H9 (cell line): ENCODE measurements at regions not wholly inside any gene's neighbourhood (a gene's known extent, or its start where the extent isn't known, plus 50 kb on each side); places are given as distances from the start of the nearest gene placed in this dataset.

Experiments used
- DNase-seq: peaks from one replicate; pipeline ENCODE4 v3.0.0-alpha.2; 2017
- H2AFZ ChIP-seq: one replicate; pipeline ENCODE4 v1.6.1; 2013; ENCODE audit warnings: mild to moderate bottlenecking, low read length, control low read depth, moderate library complexity
- H2AK5ac ChIP-seq: 2 replicates; pipeline ENCODE4 v1.6.1; 2013; ENCODE audit warnings: low read length, control low read depth, mixed read lengths; ENCODE audit not compliant: insufficient read length
- H2BK120ac ChIP-seq: one replicate; pipeline ENCODE4 v1.6.1; 2013; ENCODE audit warnings: low read depth, mild to moderate bottlenecking, low read length, control low read depth, inconsistent platforms; ENCODE audit not compliant: poor library complexity, severe bottlenecking
- H2BK12ac ChIP-seq: 2 replicates; pipeline ENCODE4 v1.6.1; 2013; ENCODE audit warnings: low read length, control low read depth, mixed read lengths, low read depth; ENCODE audit not compliant: insufficient read length
- H2BK15ac ChIP-seq: 2 replicates; pipeline ENCODE4 v1.6.1; 2013; ENCODE audit warnings: low read depth, low read length, control low read depth
- H2BK20ac ChIP-seq: one replicate; pipeline ENCODE4 v1.6.1; 2013; ENCODE audit warnings: low read depth, mild to moderate bottlenecking, low read length, control low read depth, inconsistent platforms; ENCODE audit not compliant: poor library complexity, severe bottlenecking
- H2BK5ac ChIP-seq: 2 replicates; pipeline ENCODE4 v1.6.1; 2013; ENCODE audit warnings: low read length, control low read depth, mixed read lengths; ENCODE audit not compliant: insufficient read length
- H3K14ac ChIP-seq: 2 replicates; pipeline ENCODE4 v1.6.1; 2013; ENCODE audit warnings: low read length, control low read depth; ENCODE audit not compliant: insufficient read depth
- H3K18ac ChIP-seq: 2 replicates; pipeline ENCODE4 v1.6.1; 2013; ENCODE audit warnings: low read depth, mild to moderate bottlenecking, mixed read lengths, low read length, control low read depth; ENCODE audit not compliant: insufficient read length
- H3K23ac ChIP-seq: 2 replicates; pipeline ENCODE4 v1.6.1; 2013; ENCODE audit warnings: low read length, control low read depth, mixed read lengths, low read depth; ENCODE audit not compliant: insufficient read length
- H3K23me2 ChIP-seq: 2 replicates; pipeline ENCODE4 v1.6.1; 2013; ENCODE audit warnings: low read depth, mild to moderate bottlenecking, mixed read lengths, low read length, control low read depth; ENCODE audit not compliant: insufficient read length, poor library complexity, severe bottlenecking
- H3K27ac ChIP-seq: 2 replicates; pipeline ENCODE4 v1.5.1; 2013; ENCODE audit warnings: low read length, control low read depth, mixed read lengths, low read depth; ENCODE audit not compliant: insufficient read length
- H3K27me3 ChIP-seq: 2 replicates; pipeline ENCODE4 v1.6.1; 2013; ENCODE audit warnings: low read length, control low read depth, inconsistent platforms; ENCODE audit not compliant: insufficient read depth
- H3K4ac ChIP-seq: 2 replicates; pipeline ENCODE4 v1.6.1; 2013; ENCODE audit warnings: low read depth, mild to moderate bottlenecking, control low read depth, inconsistent platforms, low read length, moderate library complexity
- H3K4me1 ChIP-seq: 2 replicates; pipeline ENCODE4 v1.6.1; 2013; ENCODE audit warnings: low read length, control low read depth, inconsistent platforms; ENCODE audit not compliant: insufficient read depth
- H3K4me2 ChIP-seq: 2 replicates; pipeline ENCODE4 v1.6.1; 2013; ENCODE audit warnings: low read length, control low read depth, mixed read lengths; ENCODE audit not compliant: insufficient read length, insufficient read depth
- H3K56ac ChIP-seq: 2 replicates; pipeline ENCODE4 v1.6.1; 2013; ENCODE audit warnings: low read depth, mild to moderate bottlenecking, mixed read lengths, low read length, control low read depth; ENCODE audit not compliant: insufficient read length
- H3K79me1 ChIP-seq: 2 replicates; pipeline ENCODE4 v1.6.1; 2013; ENCODE audit warnings: low read depth, mild to moderate bottlenecking, moderate library complexity, low read length, control low read depth, inconsistent platforms; ENCODE audit not compliant: insufficient read depth, poor library complexity, severe bottlenecking
- H3K79me2 ChIP-seq: 2 replicates; pipeline ENCODE4 v1.6.1; 2013; ENCODE audit warnings: low read length, control low read depth, inconsistent platforms; ENCODE audit not compliant: insufficient read depth
- H3K9ac ChIP-seq: 2 replicates; pipeline ENCODE4 v1.6.1; 2013; ENCODE audit warnings: low read length, control low read depth, mixed read lengths; ENCODE audit not compliant: insufficient read length; ENCODE audit errors: extremely low read depth
- H3K9me3 ChIP-seq: one replicate; pipeline ENCODE4 v1.6.1; 2013; ENCODE audit warnings: low read depth, low read length, inconsistent platforms; ENCODE audit not compliant: control insufficient read depth
- H3T11ph ChIP-seq: one replicate; pipeline ENCODE4 v1.6.1; 2013; ENCODE audit warnings: mild to moderate bottlenecking, low read length, control low read depth, inconsistent platforms
- H4K20me1 ChIP-seq: one replicate; pipeline ENCODE4 v1.6.1; 2013; ENCODE audit not compliant: control insufficient read depth, insufficient read length, insufficient read depth
- H4K5ac ChIP-seq: 2 replicates; pipeline ENCODE4 v1.6.1; 2013; ENCODE audit warnings: low read depth, mild to moderate bottlenecking, mixed read lengths, low read length, control low read depth; ENCODE audit not compliant: insufficient read length
- H4K8ac ChIP-seq: replicated peaks from 2 replicates; pipeline ENCODE4 v1.6.1; 2013; ENCODE audit warnings: low read length, control low read depth, mixed read lengths, low read depth; ENCODE audit not compliant: insufficient read length
- H4K91ac ChIP-seq: 2 replicates; pipeline ENCODE4 v1.6.1; 2013; ENCODE audit warnings: low read depth, mild to moderate bottlenecking, moderate library complexity, mixed read lengths, low read length, control low read depth; ENCODE audit not compliant: insufficient read length
- H3K27ac Mint-ChIP-seq, 3 experiments: 2 replicates in 2 of 3; 3 replicates in 1 of 3; pipeline ENCODE4 v1.8.0; 2020 to 2021; ENCODE audit warnings: mixed read lengths in 3 of 3, mild to moderate bottlenecking in 1 of 3, moderate library complexity in 1 of 3
- H3K27me3 Mint-ChIP-seq: 2 replicates; pipeline ENCODE4 v1.8.0; 2021; ENCODE audit warnings: low read depth, mild to moderate bottlenecking, moderate library complexity, mixed read lengths
- H3K36me3 Mint-ChIP-seq, 3 experiments: 2 replicates in 2 of 3; 3 replicates in 1 of 3; pipeline ENCODE4 v1.8.0; 2020 to 2021; ENCODE audit warnings: low read depth in 3 of 3, mixed read lengths in 3 of 3; ENCODE audit not compliant: insufficient read depth in 1 of 3
- H3K4me1 Mint-ChIP-seq, 2 experiments: 2 replicates each; pipeline ENCODE4 v1.8.0; 2020; ENCODE audit warnings: mixed read lengths in 2 of 2
- H3K4me3 Mint-ChIP-seq, 2 experiments: 2 replicates in 1 of 2; 3 replicates in 1 of 2; pipeline ENCODE4 v1.8.0; 2020 to 2021; ENCODE audit warnings: mild to moderate bottlenecking in 2 of 2, mixed read lengths in 2 of 2, moderate library complexity in 1 of 2
- H3K9me3 Mint-ChIP-seq, 2 experiments: 2 replicates in 1 of 2; 3 replicates in 1 of 2; pipeline ENCODE4 v1.8.0; 2020; ENCODE audit warnings: mild to moderate bottlenecking in 2 of 2, mixed read lengths in 2 of 2, moderate library complexity in 1 of 2
- TF ChIP-seq, protein P1 (sequence below): fragments of 200-600 bp; sonication (generic); conservative IDR thresholded peaks from 3 replicates; pipeline ENCODE4 v1.8.0; 2021; ENCODE audit warnings: antibody characterized with exemption, mild to moderate bottlenecking

DNA sequence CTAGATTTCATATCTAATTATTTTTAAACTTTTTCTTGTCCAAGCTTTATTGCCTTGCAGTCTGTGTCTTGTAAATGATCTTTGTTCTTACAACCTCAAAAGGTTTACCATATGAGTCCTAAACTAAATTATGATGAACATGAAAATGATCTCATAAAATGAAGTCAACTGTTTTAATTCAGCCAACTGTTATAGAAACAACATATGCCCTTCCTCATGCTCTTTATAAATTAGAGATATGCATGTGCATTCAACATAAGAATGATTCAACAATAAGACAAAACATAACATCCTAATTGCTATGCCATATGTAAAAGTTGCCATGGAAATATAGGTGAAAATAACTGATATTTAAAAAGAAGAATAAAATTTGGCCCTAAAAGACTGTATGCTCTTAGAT lies 774.4 kb downstream of the LUZP2 start:
- no peak overlapping the region for H3K56ac ChIP-seq
- no peak overlapping the region for H2BK12ac ChIP-seq
- H3K23ac ChIP-seq: no peak overlapping the region
- H3K9ac ChIP-seq: no peak overlapping the region
- no peak overlapping the region for H3K14ac ChIP-seq
- Mint-ChIP-seq H3K4me1 (no peaks in the 10 kb centered on the region), H3K9me3 (no peaks in the 10 kb centered on the region; a peak in 1 of 5 replicates), H3K4me3 (no peak overlapping the region), H3K36me3 (no peaks in the 10 kb centered on the region; a peak in 1 of 7 replicates), H3K27me3 (no peaks in the 10 kb centered on the region), H3K27ac (no peak overlapping the region)
- H2BK20ac ChIP-seq: no peak overlapping the region
- no peaks in the 10 kb centered on the region for H3K79me2 ChIP-seq
- no peak overlapping the region for H4K5ac ChIP-seq
- H2AK5ac ChIP-seq: no peak overlapping the region
- no peak for DNase-seq
- H3K4ac ChIP-seq: no peak overlapping the region
- no peaks in the 10 kb centered on the region for H3K27me3 ChIP-seq
- H3T11ph ChIP-seq: no peak overlapping the region
- H3K9me3 ChIP-seq: no peaks in the 10 kb centered on the region
- no peaks in the 10 kb centered on the region for H4K20me1 ChIP-seq
- no peak overlapping the region for H4K91ac ChIP-seq
- H3K27ac ChIP-seq: no peak overlapping the region
- no peak overlapping the region for H2BK120ac ChIP-seq
- no peak overlapping the region for H4K8ac ChIP-seq
- no peak overlapping the region for H2BK15ac ChIP-seq
- no peaks in the 10 kb centered on the region for H3K4me1 ChIP-seq
- H3K23me2 ChIP-seq: no peaks in the 10 kb centered on the region
- H3K18ac ChIP-seq: no peak overlapping the region
- TF ChIP-seq, protein P1, sequence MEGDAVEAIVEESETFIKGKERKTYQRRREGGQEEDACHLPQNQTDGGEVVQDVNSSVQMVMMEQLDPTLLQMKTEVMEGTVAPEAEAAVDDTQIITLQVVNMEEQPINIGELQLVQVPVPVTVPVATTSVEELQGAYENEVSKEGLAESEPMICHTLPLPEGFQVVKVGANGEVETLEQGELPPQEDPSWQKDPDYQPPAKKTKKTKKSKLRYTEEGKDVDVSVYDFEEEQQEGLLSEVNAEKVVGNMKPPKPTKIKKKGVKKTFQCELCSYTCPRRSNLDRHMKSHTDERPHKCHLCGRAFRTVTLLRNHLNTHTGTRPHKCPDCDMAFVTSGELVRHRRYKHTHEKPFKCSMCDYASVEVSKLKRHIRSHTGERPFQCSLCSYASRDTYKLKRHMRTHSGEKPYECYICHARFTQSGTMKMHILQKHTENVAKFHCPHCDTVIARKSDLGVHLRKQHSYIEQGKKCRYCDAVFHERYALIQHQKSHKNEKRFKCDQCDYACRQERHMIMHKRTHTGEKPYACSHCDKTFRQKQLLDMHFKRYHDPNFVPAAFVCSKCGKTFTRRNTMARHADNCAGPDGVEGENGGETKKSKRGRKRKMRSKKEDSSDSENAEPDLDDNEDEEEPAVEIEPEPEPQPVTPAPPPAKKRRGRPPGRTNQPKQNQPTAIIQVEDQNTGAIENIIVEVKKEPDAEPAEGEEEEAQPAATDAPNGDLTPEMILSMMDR: no peak
- H2BK5ac ChIP-seq: no peak overlapping the region
- H3K79me1 ChIP-seq: no peaks in the 10 kb centered on the region
- H2AFZ ChIP-seq: no peak overlapping the region
- no peak overlapping the region for H3K4me2 ChIP-seq
